Brain microvascular endothelial cell (primary cell): ENCODE measurements at regions not wholly inside any gene's neighbourhood (a gene's known extent, or its start where the extent isn't known, plus 50 kb on each side); places are given as distances from the start of the nearest gene placed in this dataset.

Source experiments
- DNase-seq: peaks from one replicate; pipeline ENCODE4 v3.0.0-alpha.2; 2020
- H3K27ac ChIP-seq: fragments of 250-450 bp; sonication (Bioruptor Pico); 2 replicates; pipeline ENCODE4 v1.5.1; 2020; ENCODE audit warnings: mild to moderate bottlenecking, moderate library complexity
- H3K27me3 ChIP-seq: fragments of 250-450 bp; sonication (Bioruptor Pico); replicated peaks from 2 replicates; pipeline ENCODE4 v1.5.1; 2020; ENCODE audit warnings: mild to moderate bottlenecking
- H3K36me3 ChIP-seq: fragments of 250-450 bp; sonication (Bioruptor Pico); replicated peaks from 2 replicates; pipeline ENCODE4 v1.5.1; 2020; ENCODE audit warnings: mild to moderate bottlenecking
- H3K4me3 ChIP-seq: 2 replicates; pipeline ENCODE4 v1.5.1; 2011; ENCODE audit warnings: low read depth, mild to moderate bottlenecking, control low read depth, low read length, moderate library complexity
- in situ Hi-C: cut with HindIII; loops from 2 replicates; pipeline ENCODE4 v1.10.0; 2017; ENCODE audit warnings: low sequenced_read_pairs, low pct_ligation_motif_present
- TF ChIP-seq, protein P1 (sequence below): IDR thresholded peaks from 2 replicates; pipeline ENCODE4 v1.5.1; 2011; ENCODE audit warnings: low read depth, mild to moderate bottlenecking, moderate library complexity, low read length, control low read depth, inconsistent platforms; ENCODE audit errors: missing control alignments

GRCh38 chr16:16908077-16908476 lies 529.1 kb downstream of the NPIPA7 start:
- no peak overlapping the region for H3K27ac ChIP-seq
- H3K4me3 ChIP-seq, result no peak overlapping the region
- DNase-seq, result no peak
- no peaks in the 10 kb centered on the region for H3K27me3 ChIP-seq
- TF ChIP-seq, protein P1, sequence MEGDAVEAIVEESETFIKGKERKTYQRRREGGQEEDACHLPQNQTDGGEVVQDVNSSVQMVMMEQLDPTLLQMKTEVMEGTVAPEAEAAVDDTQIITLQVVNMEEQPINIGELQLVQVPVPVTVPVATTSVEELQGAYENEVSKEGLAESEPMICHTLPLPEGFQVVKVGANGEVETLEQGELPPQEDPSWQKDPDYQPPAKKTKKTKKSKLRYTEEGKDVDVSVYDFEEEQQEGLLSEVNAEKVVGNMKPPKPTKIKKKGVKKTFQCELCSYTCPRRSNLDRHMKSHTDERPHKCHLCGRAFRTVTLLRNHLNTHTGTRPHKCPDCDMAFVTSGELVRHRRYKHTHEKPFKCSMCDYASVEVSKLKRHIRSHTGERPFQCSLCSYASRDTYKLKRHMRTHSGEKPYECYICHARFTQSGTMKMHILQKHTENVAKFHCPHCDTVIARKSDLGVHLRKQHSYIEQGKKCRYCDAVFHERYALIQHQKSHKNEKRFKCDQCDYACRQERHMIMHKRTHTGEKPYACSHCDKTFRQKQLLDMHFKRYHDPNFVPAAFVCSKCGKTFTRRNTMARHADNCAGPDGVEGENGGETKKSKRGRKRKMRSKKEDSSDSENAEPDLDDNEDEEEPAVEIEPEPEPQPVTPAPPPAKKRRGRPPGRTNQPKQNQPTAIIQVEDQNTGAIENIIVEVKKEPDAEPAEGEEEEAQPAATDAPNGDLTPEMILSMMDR, result no peak
- in situ Hi-C loops, result no loop called here
- no peaks in the 10 kb centered on the region for H3K36me3 ChIP-seq

DNA sequence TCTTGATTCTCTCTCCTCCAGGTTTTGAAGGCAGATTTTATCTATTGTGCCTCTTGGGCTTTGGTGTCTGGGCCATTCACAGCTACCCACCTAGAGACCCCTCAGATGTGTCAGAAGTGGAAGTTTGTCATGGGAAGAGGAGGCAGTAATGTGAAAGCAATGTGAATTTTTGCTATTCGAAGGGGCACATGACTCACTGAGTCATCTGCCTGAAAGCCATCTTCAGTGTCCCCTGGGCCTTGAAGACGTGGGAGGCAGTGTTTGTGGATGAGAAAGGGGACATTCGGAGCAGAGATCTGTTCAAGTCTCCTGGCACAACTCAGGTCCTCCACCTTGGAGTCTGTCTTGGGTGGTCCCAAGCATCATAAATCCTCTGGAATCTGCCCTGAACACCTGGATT lies 530.2 kb downstream of the NPIPA7 start:
- DNase-seq, result no peak
- no peak overlapping the region for H3K27ac ChIP-seq
- H3K36me3 ChIP-seq, result no peaks in the 10 kb centered on the region
- TF ChIP-seq, protein P1, result no peak
- no peak overlapping the region for H3K4me3 ChIP-seq
- H3K27me3 ChIP-seq, result no peaks in the 10 kb centered on the region
- in situ Hi-C loops, result no loop called here

- TF ChIP-seq, protein P1, result no peak
- Histone ChIP-seq H3K27ac (no peak overlapping the region), H3K27me3 (no peaks in the 10 kb centered on the region), H3K4me3 (no peak overlapping the region), H3K36me3 (no peaks in the 10 kb centered on the region)
- in situ Hi-C loops, result no loop called here
- DNase-seq, result no peak
These were observed 531.7 kb downstream of the NPIPA7 start for GRCh38 chr16:16910666-16911065.

GRCh38 chr16:16915771-16916170 lies 536.8 kb downstream of the NPIPA7 start:
- in situ Hi-C loops, result no loop called here
- no peaks in the 10 kb centered on the region for H3K27me3 ChIP-seq
- H3K4me3 ChIP-seq, result no peak overlapping the region
- DNase-seq, result no peak
- H3K36me3 ChIP-seq, result no peaks in the 10 kb centered on the region
- H3K27ac ChIP-seq, result no peak overlapping the region
- TF ChIP-seq, protein P1, result no peak

DNA sequence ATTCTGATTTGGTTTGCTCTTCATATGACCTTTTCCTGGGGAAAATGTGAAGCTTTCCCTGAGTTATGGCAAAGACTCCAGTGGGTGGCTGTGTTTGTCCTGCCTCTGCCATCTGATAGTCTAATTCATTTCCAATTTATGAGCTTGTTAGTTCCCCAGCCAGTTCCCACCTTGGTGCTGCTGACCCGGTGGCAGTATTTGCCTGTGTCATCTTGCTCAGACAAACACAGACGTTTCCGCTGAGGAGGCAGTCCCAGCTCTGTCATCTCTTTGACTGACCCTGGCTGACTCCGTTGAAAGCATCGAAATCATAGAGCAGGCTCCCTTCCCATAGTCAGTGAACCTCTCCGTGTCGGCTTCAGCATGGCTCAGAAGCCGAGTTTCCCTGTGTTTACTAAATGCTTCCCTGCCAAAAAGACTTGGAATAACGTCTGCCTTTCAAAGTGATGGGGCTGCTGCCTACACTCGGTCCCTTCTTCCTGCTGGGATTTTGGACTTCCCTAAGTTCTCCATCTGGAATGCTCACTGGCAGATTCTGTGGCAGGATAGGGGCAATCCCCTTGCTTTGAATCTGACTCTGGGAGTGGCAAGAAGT lies 538.3 kb downstream of the NPIPA7 start:
- no peak for DNase-seq

DNA sequence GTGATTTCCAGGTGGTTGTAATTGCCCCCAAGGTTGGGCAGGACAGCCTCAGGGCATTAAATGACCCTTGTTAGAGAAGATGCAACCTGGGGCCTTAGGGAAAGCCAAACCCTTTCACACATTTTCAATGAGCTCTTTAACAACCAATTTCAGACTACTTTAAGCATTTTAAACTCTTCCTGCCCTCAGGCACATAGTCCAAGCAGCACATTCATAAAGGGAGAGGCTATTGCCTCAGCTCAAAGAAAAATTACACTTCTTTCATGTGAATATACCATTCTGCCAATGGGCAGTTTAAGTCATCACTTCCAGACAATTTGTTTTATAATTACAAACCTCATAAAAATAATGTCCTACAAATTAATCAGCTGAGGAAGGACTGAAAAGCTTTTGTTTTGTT lies 544.5 kb downstream of the NPIPA7 start:
- Histone ChIP-seq H3K4me3 (no peak overlapping the region), H3K36me3 (no peaks in the 10 kb centered on the region), H3K27ac (no peak overlapping the region), H3K27me3 (no peaks in the 10 kb centered on the region)
- in situ Hi-C loops, result no loop called here
- DNase-seq, result no peak
- TF ChIP-seq, protein P1, result no peak

More for the DNA sequence above, 538.3 kb downstream of the NPIPA7 start:
- in situ Hi-C loops, result no loop called here
- Histone ChIP-seq H3K4me3 (no peak overlapping the region), H3K27me3 (no peaks in the 10 kb centered on the region), H3K27ac (no peak overlapping the region), H3K36me3 (no peaks in the 10 kb centered on the region)
- TF ChIP-seq, protein P1, result no peak
